ENCODE measurements at regions not wholly inside any gene's neighbourhood (a gene's known extent, or its start where the extent isn't known, plus 50 kb on each side); places are given as distances from the start of the nearest gene placed in this dataset.

DNA sequence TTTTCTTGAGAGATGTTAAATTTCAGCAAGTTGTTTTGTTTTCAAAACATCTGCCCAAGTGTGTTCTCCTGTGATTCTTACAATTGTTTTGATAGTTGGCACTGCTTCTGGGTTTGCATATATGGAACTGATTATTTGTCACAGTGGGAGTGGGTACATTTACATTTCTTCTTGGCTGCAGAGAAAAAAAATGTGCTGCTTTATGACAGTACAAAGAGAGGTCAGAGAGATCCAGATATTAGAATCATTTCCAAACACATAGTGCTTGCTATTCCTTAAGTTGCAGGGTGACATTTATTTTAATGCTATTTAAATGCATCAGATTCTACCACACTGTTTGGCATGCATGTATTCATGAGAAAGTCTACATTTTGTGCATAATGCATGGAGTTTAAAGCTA, 303.5 kb upstream of the MDGA2 start:
- intact Hi-C loops (cut with micrococcal nuclease) = no loop called here
- no peak overlapping the region for H3K27ac ChIP-seq (ENCODE audit: low read depth in 1 of 2, low read length in 2 of 2)
- H3K4me2 ChIP-seq (replicated peaks; ENCODE audit: extremely low read depth, low read length, poor library complexity, severe bottlenecking) = no peak overlapping the region
- no peaks in the 10 kb centered on the region for H3K79me2 ChIP-seq (ENCODE audit: insufficient read depth, low read length)
- Mint-ChIP-seq H3K27ac (no peak overlapping the region), H3K27me3 (ENCODE audit: low read depth in 3 of 3) (no peaks in the 10 kb centered on the region), H3K36me3 (no peaks in the 10 kb centered on the region), H3K9me3 (no peaks in the 10 kb centered on the region), H3K4me1 (no peaks in the 10 kb centered on the region), H3K4me3 (no peak overlapping the region)
- H3K36me3 ChIP-seq (replicated peaks in 1 of 2; ENCODE audit: control insufficient read depth in 1 of 2, insufficient read depth in 2 of 2, low read length in 2 of 2) = no peaks in the 10 kb centered on the region
- no peak overlapping the region for H3K4me3 ChIP-seq (replicated peaks in 1 of 3; ENCODE audit: low read depth in 2 of 3, low read length in 3 of 3)
- no peaks in the 10 kb centered on the region for H4K20me1 ChIP-seq (ENCODE audit: insufficient read depth, low read length)
- no peak overlapping the region for H2AFZ ChIP-seq (ENCODE audit: insufficient read depth, low read depth, low read length, poor library complexity, severe bottlenecking)
- no peaks in the 10 kb centered on the region for H3K27me3 ChIP-seq (ENCODE audit: control insufficient read depth in 2 of 2, insufficient read depth in 2 of 2, low read length in 2 of 2)
- TF ChIP-seq, protein P1, sequence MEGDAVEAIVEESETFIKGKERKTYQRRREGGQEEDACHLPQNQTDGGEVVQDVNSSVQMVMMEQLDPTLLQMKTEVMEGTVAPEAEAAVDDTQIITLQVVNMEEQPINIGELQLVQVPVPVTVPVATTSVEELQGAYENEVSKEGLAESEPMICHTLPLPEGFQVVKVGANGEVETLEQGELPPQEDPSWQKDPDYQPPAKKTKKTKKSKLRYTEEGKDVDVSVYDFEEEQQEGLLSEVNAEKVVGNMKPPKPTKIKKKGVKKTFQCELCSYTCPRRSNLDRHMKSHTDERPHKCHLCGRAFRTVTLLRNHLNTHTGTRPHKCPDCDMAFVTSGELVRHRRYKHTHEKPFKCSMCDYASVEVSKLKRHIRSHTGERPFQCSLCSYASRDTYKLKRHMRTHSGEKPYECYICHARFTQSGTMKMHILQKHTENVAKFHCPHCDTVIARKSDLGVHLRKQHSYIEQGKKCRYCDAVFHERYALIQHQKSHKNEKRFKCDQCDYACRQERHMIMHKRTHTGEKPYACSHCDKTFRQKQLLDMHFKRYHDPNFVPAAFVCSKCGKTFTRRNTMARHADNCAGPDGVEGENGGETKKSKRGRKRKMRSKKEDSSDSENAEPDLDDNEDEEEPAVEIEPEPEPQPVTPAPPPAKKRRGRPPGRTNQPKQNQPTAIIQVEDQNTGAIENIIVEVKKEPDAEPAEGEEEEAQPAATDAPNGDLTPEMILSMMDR (IDR thresholded peaks at IDR 0.05) = no peak
- peaks cover 1 to 3% of the 10 kb centered on the region in 2 donors for H3K9me3 ChIP-seq (replicated peaks in 1 of 2; ENCODE audit: control insufficient read depth in 1 of 2, insufficient read depth in 1 of 2, low read length in 2 of 2)
- no peak overlapping the region for H3K9ac ChIP-seq (ENCODE audit: insufficient read depth, low read length, poor library complexity, severe bottlenecking)
- no peak for DNase-seq
- no peaks in the 10 kb centered on the region for H3K4me1 ChIP-seq (ENCODE audit: control insufficient read depth in 1 of 2, insufficient read depth in 2 of 2, low read length in 2 of 2)

DNA sequence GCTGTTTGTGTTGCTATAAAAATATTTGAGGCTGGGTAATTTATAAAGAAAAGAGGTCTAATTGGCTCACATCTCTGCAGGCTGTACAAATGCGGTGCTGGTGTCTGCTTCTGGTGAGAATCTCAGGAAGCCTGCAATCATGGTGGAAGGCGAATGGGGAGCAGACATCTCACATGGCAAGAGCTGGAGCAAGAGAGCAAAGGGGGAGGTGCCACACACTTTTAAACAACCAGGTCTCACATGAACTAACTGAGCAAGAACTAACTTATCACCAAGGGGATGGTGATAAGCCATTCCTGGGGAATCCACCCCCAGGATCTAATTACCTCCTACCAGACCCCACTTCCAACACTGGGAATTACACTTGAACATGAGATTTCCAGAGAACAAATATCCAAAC, 300.7 kb upstream of the MDGA2 start:
- DNase-seq = no peak
- H3K4me1 Mint-ChIP-seq = no peaks in the 10 kb centered on the region
- H2AFZ ChIP-seq (ENCODE audit: insufficient read depth, low read depth, low read length, poor library complexity, severe bottlenecking) = no peak overlapping the region
- intact Hi-C loops (cut with micrococcal nuclease) = no loop called here
- no peaks in the 10 kb centered on the region for H3K79me2 ChIP-seq (ENCODE audit: insufficient read depth, low read length)
- H3K9ac ChIP-seq (ENCODE audit: insufficient read depth, low read length, poor library complexity, severe bottlenecking) = no peak overlapping the region
- H3K4me2 ChIP-seq (replicated peaks; ENCODE audit: extremely low read depth, low read length, poor library complexity, severe bottlenecking) = no peak overlapping the region
- no peaks in the 10 kb centered on the region for H3K4me1 ChIP-seq (ENCODE audit: control insufficient read depth in 1 of 2, insufficient read depth in 2 of 2, low read length in 2 of 2)
- H3K4me3 ChIP-seq (replicated peaks in 1 of 3; ENCODE audit: low read depth in 2 of 3, low read length in 3 of 3) = no peak overlapping the region
- H3K27ac Mint-ChIP-seq = no peak overlapping the region
- peaks cover 0 to 10% of the 10 kb centered on the region in 2 donors for H3K9me3 ChIP-seq (replicated peaks in 1 of 2; ENCODE audit: control insufficient read depth in 1 of 2, insufficient read depth in 1 of 2, low read length in 2 of 2)
- H4K20me1 ChIP-seq (ENCODE audit: insufficient read depth, low read length) = no peaks in the 10 kb centered on the region
- no peaks in the 10 kb centered on the region for H3K27me3 Mint-ChIP-seq (ENCODE audit: low read depth in 3 of 3)
- no peak overlapping the region for H3K4me3 Mint-ChIP-seq
- peaks cover 0 to 8% (median 1%) of the 10 kb centered on the region in 7 donors for H3K9me3 Mint-ChIP-seq
- WGBS (ENCODE audit: insufficient coverage) = 94% methylated on average over 2 of the region's 2 CpGs
- H3K36me3 ChIP-seq (replicated peaks in 1 of 2; ENCODE audit: control insufficient read depth in 1 of 2, insufficient read depth in 2 of 2, low read length in 2 of 2) = no peaks in the 10 kb centered on the region
- no peak overlapping the region for H3K27ac ChIP-seq (ENCODE audit: low read depth in 1 of 2, low read length in 2 of 2)
- TF ChIP-seq, protein P1 (IDR thresholded peaks at IDR 0.05) = no peak
- no peaks in the 10 kb centered on the region for H3K36me3 Mint-ChIP-seq
- H3K27me3 ChIP-seq (ENCODE audit: control insufficient read depth in 2 of 2, insufficient read depth in 2 of 2, low read length in 2 of 2) = no peaks in the 10 kb centered on the region
